AG08396 (cell line): ENCODE measurements at regions not wholly inside any gene's neighbourhood (a gene's known extent, or its start where the extent isn't known, plus 50 kb on each side); places are given as distances from the start of the nearest gene placed in this dataset.

Source experiments
- DNase-seq: peaks from one replicate; pipeline ENCODE4 v3.0.0; 2012; ENCODE audit warnings: low spot score, mixed read lengths

GRCh38 chr15:96027501-96027900 lies 303.0 kb upstream of the NR2F2 start:
- DNase-seq, result no peak

- DNase-seq, result no peak
These were observed 301.9 kb upstream of the NR2F2 start for GRCh38 chr15:96028620-96029019.

GRCh38 chr15:96029172-96029571 lies 301.3 kb upstream of the NR2F2 start:
- DNase-seq, result no peak

GRCh38 chr15:96031426-96032110 lies 298.9 kb upstream of the NR2F2 start:
- no peak for DNase-seq

- DNase-seq, result no peak
These were observed 295.4 kb upstream of the NR2F2 start for GRCh38 chr15:96035091-96035490.

- no peak for DNase-seq
These were observed 294.9 kb upstream of the NR2F2 start for GRCh38 chr15:96035635-96036034.

- no peak for DNase-seq
These were observed 292.9 kb upstream of the NR2F2 start for GRCh38 chr15:96037584-96037983.

- no peak for DNase-seq
These were observed 292.4 kb upstream of the NR2F2 start for GRCh38 chr15:96038131-96038530.

GRCh38 chr15:96038650-96039049 lies 291.9 kb upstream of the NR2F2 start:
- no peak for DNase-seq

GRCh38 chr15:96041982-96042733 lies 288.3 kb upstream of the NR2F2 start:
- DNase-seq, result no peak

- DNase-seq, result no peak
These were observed 287.7 kb upstream of the NR2F2 start for GRCh38 chr15:96042734-96043224.

GRCh38 chr15:96043591-96044171 lies 286.8 kb upstream of the NR2F2 start:
- DNase-seq, result no peak

GRCh38 chr15:96046620-96047240 lies 283.8 kb upstream of the NR2F2 start:
- DNase-seq, result peak; percentile 11

- DNase-seq, result peak; percentile 67
These were observed 283.1 kb upstream of the NR2F2 start for GRCh38 chr15:96047255-96047931.

- DNase-seq, result no peak
These were observed 281.2 kb upstream of the NR2F2 start for GRCh38 chr15:96049323-96049722.

GRCh38 chr15:96049766-96050165 lies 280.7 kb upstream of the NR2F2 start:
- no peak for DNase-seq

GRCh38 chr15:96051598-96051997 lies 278.9 kb upstream of the NR2F2 start:
- DNase-seq, result no peak

GRCh38 chr15:96052154-96052553 lies 278.3 kb upstream of the NR2F2 start:
- DNase-seq, result no peak

- DNase-seq, result no peak
These were observed 277.9 kb upstream of the NR2F2 start for GRCh38 chr15:96052572-96053030.

GRCh38 chr15:96053031-96053780 lies 277.3 kb upstream of the NR2F2 start:
- DNase-seq, result no peak

- DNase-seq, result no peak
These were observed 276.6 kb upstream of the NR2F2 start for GRCh38 chr15:96053781-96054428.
